Upper lobe of right lung (tissue), 1 donor: ENCODE measurements at regions not wholly inside any gene's neighbourhood (a gene's known extent, or its start where the extent isn't known, plus 50 kb on each side); places are given as distances from the start of the nearest gene placed in this dataset.

ENCODE experiments used
- ATAC-seq: fragments of 200-7000 bp; cut with Tn5 transposase; one replicate; pipeline ENCODE4 v1.9.1; 2020; ENCODE audit warnings: mild to moderate bottlenecking, moderate library complexity
- DNase-seq: peaks from one replicate; pipeline ENCODE4 v3.0.0-alpha.2; 2020
- H3K27ac ChIP-seq: fragments of 200-600 bp; one replicate; pipeline ENCODE4 v1.8.0; 2022
- H3K27me3 ChIP-seq: fragments of 200-600 bp; one replicate; pipeline ENCODE4 v1.8.0; 2022; ENCODE audit warnings: mild to moderate bottlenecking
- H3K36me3 ChIP-seq: fragments of 200-600 bp; one replicate; pipeline ENCODE4 v1.8.0; 2022
- H3K4me1 ChIP-seq: fragments of 200-600 bp; one replicate; pipeline ENCODE4 v1.8.0; 2022
- H3K4me3 ChIP-seq: fragments of 200-600 bp; one replicate; pipeline ENCODE4 v1.8.0; 2022; ENCODE audit warnings: mild to moderate bottlenecking
- H3K9me3 ChIP-seq: fragments of 200-600 bp; one replicate; pipeline ENCODE4 v1.8.0; 2022
- intact Hi-C: fragments of 100-400 bp; cut with DNase I; formaldehyde crosslinking; loops from one replicate; pipeline ENCODE4 v1.11.0; 2022
- TF ChIP-seq, protein P1 (sequence below): fragments of 200-600 bp; IDR thresholded peaks from one replicate; pipeline ENCODE4 v1.8.0; 2022; ENCODE audit warnings: antibody characterized with exemption
- donor health status: DM: no; HTN: yes; CAD: no; lungs with severe emphysema.

DNA sequence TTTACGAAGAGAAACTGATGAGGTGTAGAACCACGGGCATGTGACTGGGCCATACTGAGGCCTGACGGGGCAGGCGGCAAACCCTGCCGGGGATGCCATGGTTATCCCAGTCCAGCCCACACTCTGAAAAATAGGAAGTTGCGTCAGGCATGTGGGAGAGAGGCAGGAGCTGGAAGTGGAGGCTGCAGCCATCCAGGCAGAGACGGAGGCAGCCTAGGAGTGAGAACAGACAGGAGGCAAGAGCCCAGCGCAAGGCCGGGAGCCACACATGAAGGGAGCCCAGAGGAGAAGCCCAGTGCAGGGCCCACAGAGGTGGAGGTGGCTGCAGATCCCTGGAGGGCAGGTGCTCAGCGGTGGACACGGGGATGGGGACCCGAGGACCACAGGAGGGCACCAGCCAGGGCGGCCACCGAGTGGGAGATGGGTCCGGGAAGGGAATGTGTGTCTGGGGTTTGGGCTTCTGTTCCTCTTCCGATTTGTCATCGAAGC is 175.2 kb upstream of the PPP2R2D start:
- H3K4me1 ChIP-seq, result peaks cover 6% of the 10 kb centered on the region
- no peak overlapping the region for H3K4me3 ChIP-seq
- H3K9me3 ChIP-seq, result no peaks in the 10 kb centered on the region
- TF ChIP-seq, protein P1, sequence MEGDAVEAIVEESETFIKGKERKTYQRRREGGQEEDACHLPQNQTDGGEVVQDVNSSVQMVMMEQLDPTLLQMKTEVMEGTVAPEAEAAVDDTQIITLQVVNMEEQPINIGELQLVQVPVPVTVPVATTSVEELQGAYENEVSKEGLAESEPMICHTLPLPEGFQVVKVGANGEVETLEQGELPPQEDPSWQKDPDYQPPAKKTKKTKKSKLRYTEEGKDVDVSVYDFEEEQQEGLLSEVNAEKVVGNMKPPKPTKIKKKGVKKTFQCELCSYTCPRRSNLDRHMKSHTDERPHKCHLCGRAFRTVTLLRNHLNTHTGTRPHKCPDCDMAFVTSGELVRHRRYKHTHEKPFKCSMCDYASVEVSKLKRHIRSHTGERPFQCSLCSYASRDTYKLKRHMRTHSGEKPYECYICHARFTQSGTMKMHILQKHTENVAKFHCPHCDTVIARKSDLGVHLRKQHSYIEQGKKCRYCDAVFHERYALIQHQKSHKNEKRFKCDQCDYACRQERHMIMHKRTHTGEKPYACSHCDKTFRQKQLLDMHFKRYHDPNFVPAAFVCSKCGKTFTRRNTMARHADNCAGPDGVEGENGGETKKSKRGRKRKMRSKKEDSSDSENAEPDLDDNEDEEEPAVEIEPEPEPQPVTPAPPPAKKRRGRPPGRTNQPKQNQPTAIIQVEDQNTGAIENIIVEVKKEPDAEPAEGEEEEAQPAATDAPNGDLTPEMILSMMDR, result no peak
- intact Hi-C loops, result no loop called here
- no peak overlapping the region for H3K27ac ChIP-seq
- DNase-seq (peak; percentile 54), ATAC-seq (no peak)
- no peaks in the 10 kb centered on the region for H3K36me3 ChIP-seq
- no peaks in the 10 kb centered on the region for H3K27me3 ChIP-seq

- no peaks in the 10 kb centered on the region for H3K9me3 ChIP-seq
- ATAC-seq, result peak; percentile 52
- H3K27me3 ChIP-seq, result no peaks in the 10 kb centered on the region
- no peak overlapping the region for H3K4me3 ChIP-seq
- no peak overlapping the region for H3K27ac ChIP-seq
- H3K36me3 ChIP-seq, result no peaks in the 10 kb centered on the region
- intact Hi-C loops, result no loop called here
- DNase-seq, result peak; percentile 82
- peaks cover 6% of the 10 kb centered on the region for H3K4me1 ChIP-seq
- TF ChIP-seq, protein P1, result no peak
Measured at GRCh38 chr10:131726076-131726880, 174.5 kb upstream of the PPP2R2D start.

DNA sequence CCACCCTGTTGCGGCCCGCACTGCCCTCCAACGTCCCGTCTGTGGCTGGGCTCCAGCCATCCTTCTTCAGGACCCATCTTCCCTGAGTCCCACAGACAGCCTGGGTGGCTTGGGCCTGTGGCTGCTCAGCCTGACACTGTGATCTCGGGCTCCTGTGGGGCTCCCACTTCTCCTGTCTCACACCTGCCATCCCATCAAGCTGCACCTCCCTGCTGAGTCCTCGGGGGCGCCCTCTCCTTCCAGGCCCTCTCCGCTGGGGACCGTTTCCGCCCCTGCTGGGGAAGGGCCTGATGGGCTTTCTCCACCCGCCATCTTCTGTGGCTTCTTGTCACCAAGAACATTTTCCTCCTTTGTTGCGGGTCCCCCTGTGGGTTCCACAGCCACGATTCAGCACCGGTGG is 173.8 kb upstream of the PPP2R2D start:
- Histone ChIP-seq H3K9me3 (no peaks in the 10 kb centered on the region), H3K36me3 (no peaks in the 10 kb centered on the region), H3K27ac (no peak overlapping the region), H3K4me3 (no peak overlapping the region), H3K4me1 (peaks cover 6% of the 10 kb centered on the region), H3K27me3 (no peaks in the 10 kb centered on the region)
- intact Hi-C loops, result no loop called here
- DNase-seq (peak; percentile 54), ATAC-seq (no peak)
- TF ChIP-seq, protein P1, result no peak

DNA sequence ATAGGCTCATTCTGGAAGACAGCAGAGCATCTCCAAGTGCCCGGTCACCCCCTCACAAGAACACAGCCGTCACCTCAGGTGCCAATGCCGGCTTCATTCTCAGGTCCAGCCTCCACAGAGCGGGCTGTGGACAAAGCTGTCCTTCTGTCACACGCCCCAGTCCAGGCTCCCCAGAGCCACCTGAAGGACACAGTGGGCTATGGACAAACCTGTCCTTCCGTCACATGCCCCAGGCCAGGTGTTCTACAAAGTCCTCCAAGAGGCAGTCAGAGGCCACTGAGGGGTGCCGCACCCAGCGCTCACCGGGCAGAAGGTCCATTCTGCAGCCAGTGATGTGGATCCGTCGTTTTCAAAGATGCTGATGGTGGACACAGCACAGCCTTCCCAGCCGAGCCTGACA is 173.2 kb upstream of the PPP2R2D start:
- ATAC-seq (no peak), DNase-seq (peak; percentile 31)
- Histone ChIP-seq H3K4me3 (no peak overlapping the region), H3K27me3 (no peaks in the 10 kb centered on the region), H3K4me1 (peaks cover 6% of the 10 kb centered on the region), H3K27ac (no peak overlapping the region), H3K9me3 (no peaks in the 10 kb centered on the region), H3K36me3 (no peaks in the 10 kb centered on the region)
- TF ChIP-seq, protein P1, result no peak
- intact Hi-C loops, result no loop called here

DNA sequence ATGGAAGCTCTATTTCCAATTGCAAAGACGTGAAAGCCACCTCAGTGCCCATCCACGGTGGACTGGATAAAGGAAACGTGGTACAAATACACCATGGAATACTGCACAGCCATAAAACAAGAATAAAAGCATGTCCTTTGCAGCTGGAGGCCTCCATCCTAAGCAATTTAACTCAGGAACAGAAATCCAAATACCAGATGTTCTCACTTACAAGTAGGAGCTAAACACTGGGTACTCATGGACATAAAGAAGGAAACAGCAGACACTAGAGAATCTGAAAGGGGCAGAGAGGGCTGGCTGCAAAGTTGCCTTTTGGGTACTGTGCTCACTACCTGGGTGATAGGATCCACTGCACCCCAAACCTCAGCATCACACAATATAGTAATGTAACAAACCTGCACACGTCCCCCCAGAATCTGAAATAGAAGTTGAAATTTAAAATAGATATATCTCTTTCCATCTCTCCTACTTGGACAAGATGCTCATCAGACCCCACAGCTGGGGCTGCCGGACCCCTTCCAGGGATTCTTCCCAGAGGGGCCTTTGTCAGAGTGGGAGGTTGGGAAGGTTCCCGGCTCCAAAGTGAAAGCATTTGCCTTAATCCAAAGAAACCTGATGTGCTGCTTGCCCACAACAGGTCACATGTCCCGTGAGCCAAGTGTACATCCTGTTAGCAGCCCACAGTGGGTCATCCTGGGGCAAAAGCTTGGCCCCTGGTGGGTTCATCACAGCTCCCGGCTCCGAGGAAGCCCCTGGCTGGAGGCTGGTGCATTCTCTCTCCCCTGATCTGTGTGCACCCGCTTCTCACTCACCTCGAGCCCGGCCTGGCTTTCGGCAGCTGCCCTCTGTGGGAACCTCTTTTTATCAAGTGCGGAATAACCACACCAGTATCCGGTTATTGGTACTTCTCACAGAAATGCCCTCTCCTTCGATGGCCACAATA is 172.3 kb upstream of the PPP2R2D start:
- ATAC-seq (no peak), DNase-seq (peak; percentile 31)
- Histone ChIP-seq H3K27ac (no peak overlapping the region), H3K9me3 (no peaks in the 10 kb centered on the region), H3K27me3 (no peaks in the 10 kb centered on the region), H3K4me1 (peaks cover 6% of the 10 kb centered on the region), H3K4me3 (no peak overlapping the region), H3K36me3 (no peaks in the 10 kb centered on the region)
- TF ChIP-seq, protein P1, result no peak
- intact Hi-C loops, result no loop called here
